DND-41 (cell line): ENCODE measurements at regions not wholly inside any gene's neighbourhood (a gene's known extent, or its start where the extent isn't known, plus 50 kb on each side); places are given as distances from the start of the nearest gene placed in this dataset.

ENCODE experiments used
- ATAC-seq: fragments of 200-7000 bp; cut with Tn5 transposase; 3 replicates; pipeline ENCODE4 v1.9.1; 2021; ENCODE audit warnings: low read depth; ENCODE audit not compliant: insufficient read depth
- DNase-seq: peaks from one replicate; pipeline ENCODE4 v3.0.0-alpha.2; 2020
- H2AFZ ChIP-seq: 2 replicates; pipeline ENCODE4 v1.6.0; 2012; ENCODE audit warnings: low read depth, low read length
- H3K27ac ChIP-seq: 2 replicates; pipeline ENCODE4 v1.5.1; 2012; ENCODE audit warnings: low read length, inconsistent platforms
- H3K27me3 ChIP-seq: fragments of 200-600 bp; sonication (generic); 2 replicates; pipeline ENCODE4 v1.6.0; 2012; ENCODE audit warnings: low read length, mild to moderate bottlenecking, inconsistent platforms; ENCODE audit not compliant: insufficient read depth, poor library complexity
- H3K36me3 ChIP-seq: 2 replicates; pipeline ENCODE4 v1.5.1; 2012; ENCODE audit warnings: low read length, inconsistent platforms; ENCODE audit not compliant: insufficient read depth
- H3K4me1 ChIP-seq: 2 replicates; pipeline ENCODE4 v1.5.1; 2012; ENCODE audit warnings: mild to moderate bottlenecking, low read length; ENCODE audit not compliant: insufficient read depth
- H3K4me2 ChIP-seq: 2 replicates; pipeline ENCODE4 v1.6.0; 2012; ENCODE audit warnings: mild to moderate bottlenecking, moderate library complexity, low read length, inconsistent platforms; ENCODE audit not compliant: insufficient read depth
- H3K4me3 ChIP-seq, 2 experiments: fragments of 200-600 bp in 1 of 2; shearing (Covaris generic) in 1 of 2; 2 replicates each; pipeline ENCODE4 v1.5.1; 2012 to 2016; ENCODE audit warnings: inconsistent platforms in 2 of 2, low read length in 2 of 2, mild to moderate bottlenecking in 2 of 2, low read depth in 1 of 2, moderate library complexity in 1 of 2
- H3K79me2 ChIP-seq: 2 replicates; pipeline ENCODE4 v1.6.0; 2012; ENCODE audit warnings: low read length, inconsistent platforms; ENCODE audit not compliant: insufficient read depth
- H3K9ac ChIP-seq: 2 replicates; pipeline ENCODE4 v1.6.0; 2012; ENCODE audit warnings: low read depth, mild to moderate bottlenecking, inconsistent platforms, low read length, moderate library complexity
- H3K9me3 ChIP-seq: 2 replicates; pipeline ENCODE4 v1.5.1; 2012; ENCODE audit warnings: low read length, moderate library complexity, mild to moderate bottlenecking, inconsistent platforms; ENCODE audit not compliant: insufficient read depth, severe bottlenecking
- H4K20me1 ChIP-seq: 2 replicates; pipeline ENCODE4 v1.6.0; 2012; ENCODE audit warnings: low read length; ENCODE audit not compliant: insufficient read depth
- EZH2 ChIP-seq: IDR thresholded peaks from 3 replicates; pipeline ENCODE4 v1.6.1; 2012; ENCODE audit warnings: borderline replicate concordance, low read depth, mild to moderate bottlenecking, moderate library complexity, low read length, inconsistent platforms; ENCODE audit not compliant: severe bottlenecking
- TF ChIP-seq, protein P1 (sequence below): IDR thresholded peaks from 2 replicates; pipeline ENCODE4 v1.5.1; 2012; ENCODE audit warnings: borderline replicate concordance, low read length, moderate library complexity, mild to moderate bottlenecking; ENCODE audit not compliant: poor library complexity, severe bottlenecking; ENCODE audit errors: extremely low read depth

DNA sequence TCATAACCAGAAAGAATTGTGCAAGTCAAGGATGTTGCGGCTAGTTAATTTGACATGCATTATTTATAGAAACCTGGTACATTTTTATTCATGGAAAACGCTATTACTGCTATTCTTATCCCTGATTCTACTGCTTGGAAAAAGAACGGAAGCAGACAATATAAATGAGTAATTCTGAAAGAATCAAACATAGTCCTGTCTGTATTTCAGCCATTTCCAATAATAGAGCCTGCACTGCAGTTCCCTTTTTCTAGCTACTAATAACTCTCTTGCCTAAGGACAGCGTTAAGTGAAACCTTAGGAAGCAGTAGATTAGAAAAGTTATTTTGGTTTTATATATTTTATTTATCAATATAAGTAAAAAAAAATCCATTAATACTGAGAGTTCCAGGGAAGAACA lies 414.9 kb downstream of the CYLC2 start:
- DNase-seq (no peak), ATAC-seq (no peak)
- no peak overlapping the region for H3K27ac ChIP-seq
- H3K36me3 ChIP-seq: no peaks in the 10 kb centered on the region
- no peak overlapping the region for H3K4me3 ChIP-seq
- H3K4me2 ChIP-seq: no peak overlapping the region
- H3K27me3 ChIP-seq: no peaks in the 10 kb centered on the region
- no peaks in the 10 kb centered on the region for H3K4me1 ChIP-seq
- no peaks in the 10 kb centered on the region for H4K20me1 ChIP-seq
- no peak overlapping the region for H2AFZ ChIP-seq
- H3K9me3 ChIP-seq: no peaks in the 10 kb centered on the region
- no peaks in the 10 kb centered on the region for H3K79me2 ChIP-seq
- H3K9ac ChIP-seq: no peak overlapping the region
- TF ChIP-seq EZH2: no peak
- TF ChIP-seq, protein P1, sequence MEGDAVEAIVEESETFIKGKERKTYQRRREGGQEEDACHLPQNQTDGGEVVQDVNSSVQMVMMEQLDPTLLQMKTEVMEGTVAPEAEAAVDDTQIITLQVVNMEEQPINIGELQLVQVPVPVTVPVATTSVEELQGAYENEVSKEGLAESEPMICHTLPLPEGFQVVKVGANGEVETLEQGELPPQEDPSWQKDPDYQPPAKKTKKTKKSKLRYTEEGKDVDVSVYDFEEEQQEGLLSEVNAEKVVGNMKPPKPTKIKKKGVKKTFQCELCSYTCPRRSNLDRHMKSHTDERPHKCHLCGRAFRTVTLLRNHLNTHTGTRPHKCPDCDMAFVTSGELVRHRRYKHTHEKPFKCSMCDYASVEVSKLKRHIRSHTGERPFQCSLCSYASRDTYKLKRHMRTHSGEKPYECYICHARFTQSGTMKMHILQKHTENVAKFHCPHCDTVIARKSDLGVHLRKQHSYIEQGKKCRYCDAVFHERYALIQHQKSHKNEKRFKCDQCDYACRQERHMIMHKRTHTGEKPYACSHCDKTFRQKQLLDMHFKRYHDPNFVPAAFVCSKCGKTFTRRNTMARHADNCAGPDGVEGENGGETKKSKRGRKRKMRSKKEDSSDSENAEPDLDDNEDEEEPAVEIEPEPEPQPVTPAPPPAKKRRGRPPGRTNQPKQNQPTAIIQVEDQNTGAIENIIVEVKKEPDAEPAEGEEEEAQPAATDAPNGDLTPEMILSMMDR: no peak

DNA sequence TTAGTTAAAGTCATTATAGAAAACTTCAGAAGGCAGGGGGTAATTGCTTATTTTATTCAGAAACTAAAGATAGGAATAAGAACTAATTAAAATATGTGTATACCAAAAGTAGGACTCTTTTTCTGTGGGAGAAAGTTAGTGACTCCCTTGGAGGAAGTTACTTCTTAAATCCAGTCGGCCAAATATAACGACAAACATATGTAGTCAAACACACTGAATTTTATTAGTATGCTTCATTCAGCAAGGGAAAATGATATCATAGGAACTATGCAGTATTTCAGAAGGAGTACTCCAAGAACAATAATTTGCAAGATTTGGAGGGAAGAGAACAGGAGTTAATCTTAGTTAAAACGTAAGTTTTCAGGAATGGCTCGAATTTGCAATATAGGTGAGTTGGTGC lies 432.6 kb downstream of the CYLC2 start:
- no peak overlapping the region for H3K4me2 ChIP-seq
- H3K9ac ChIP-seq: no peak overlapping the region
- H3K27ac ChIP-seq: no peak overlapping the region
- ATAC-seq: no peak
- H3K27me3 ChIP-seq: no peaks in the 10 kb centered on the region
- no peaks in the 10 kb centered on the region for H3K4me1 ChIP-seq
- H3K36me3 ChIP-seq: no peaks in the 10 kb centered on the region
- TF ChIP-seq EZH2: no peak
- TF ChIP-seq, protein P1: no peak
- H4K20me1 ChIP-seq: no peaks in the 10 kb centered on the region
- H3K4me3 ChIP-seq: no peak overlapping the region
- H2AFZ ChIP-seq: no peak overlapping the region
- H3K9me3 ChIP-seq: no peaks in the 10 kb centered on the region
- no peak for DNase-seq
- H3K79me2 ChIP-seq: no peaks in the 10 kb centered on the region

DNA sequence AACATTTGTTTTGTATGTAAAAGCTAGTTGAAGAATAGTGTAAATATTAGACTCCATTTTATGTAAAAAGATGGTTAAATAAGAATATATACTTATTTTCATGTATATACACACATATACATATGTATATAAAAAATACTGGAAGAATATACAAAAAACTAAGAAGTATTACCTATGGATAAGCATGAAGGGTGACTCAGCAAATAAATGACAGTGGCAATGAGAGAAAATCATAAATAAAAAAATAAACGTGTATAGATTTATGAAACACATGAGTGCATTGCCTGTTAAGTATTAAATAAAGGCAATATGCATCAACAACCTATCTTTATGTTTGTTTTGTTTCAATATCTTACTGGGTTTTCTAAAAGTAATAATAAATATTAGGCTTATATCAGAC lies 435.3 kb downstream of the CYLC2 start:
- Histone ChIP-seq H3K4me1 (no peaks in the 10 kb centered on the region), H2AFZ (no peak overlapping the region), H3K4me2 (no peak overlapping the region), H3K9ac (no peak overlapping the region), H3K27me3 (no peaks in the 10 kb centered on the region), H4K20me1 (no peaks in the 10 kb centered on the region), H3K4me3 (no peak overlapping the region), H3K27ac (no peak overlapping the region), H3K36me3 (no peaks in the 10 kb centered on the region), H3K9me3 (no peaks in the 10 kb centered on the region), H3K79me2 (no peaks in the 10 kb centered on the region)
- DNase-seq (no peak), ATAC-seq (no peak)
- no peak for TF ChIP-seq EZH2
- TF ChIP-seq, protein P1: no peak

DNA sequence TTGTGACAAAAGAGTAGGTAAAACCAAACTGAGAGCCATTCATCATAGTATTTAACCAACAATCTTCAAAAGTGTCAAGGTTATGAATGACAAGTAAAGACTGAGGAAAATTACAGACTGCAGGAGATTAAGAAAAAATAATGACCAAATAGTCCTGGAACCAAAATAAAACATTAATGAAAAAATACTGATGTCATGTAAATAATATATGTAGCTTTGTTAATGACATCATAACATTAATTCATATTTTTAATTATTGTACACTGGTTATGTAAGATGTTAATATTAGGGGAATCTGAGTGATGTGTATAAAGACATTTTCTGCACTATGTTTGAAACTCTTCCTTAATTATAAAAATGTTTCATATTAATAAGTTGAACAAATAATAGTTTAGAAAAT lies 436.7 kb downstream of the CYLC2 start:
- Histone ChIP-seq H3K27me3 (no peaks in the 10 kb centered on the region), H3K36me3 (no peaks in the 10 kb centered on the region), H3K27ac (no peak overlapping the region), H3K4me2 (no peak overlapping the region), H3K9ac (no peak overlapping the region), H2AFZ (no peak overlapping the region), H3K4me3 (no peak overlapping the region), H3K9me3 (no peaks in the 10 kb centered on the region), H3K79me2 (no peaks in the 10 kb centered on the region), H4K20me1 (no peaks in the 10 kb centered on the region), H3K4me1 (no peaks in the 10 kb centered on the region)
- TF ChIP-seq EZH2: no peak
- TF ChIP-seq, protein P1: no peak
- ATAC-seq (no peak), DNase-seq (no peak)
